IMR-90 (cell line): ENCODE measurements at regions not wholly inside any gene's neighbourhood (a gene's known extent, or its start where the extent isn't known, plus 50 kb on each side); places are given as distances from the start of the nearest gene placed in this dataset.

ENCODE experiments used
- ATAC-seq: fragments of 200-7000 bp; cut with Tn5 transposase; 2 replicates; pipeline ENCODE4 v1.9.1; 2020; ENCODE audit warnings: low read depth, mild to moderate bottlenecking, moderate library complexity
- BruUV-seq: library from RNA; stranded (reverse); fragments of 400-500 nt; replicated peaks from 2 replicates; lab custom pipeline; 2021; lab: Mats Ljungman, UMichigan
- CTCF ChIA-PET: fragments of 300-600 bp; formaldehyde crosslinking; extraction: SDS; loops from one replicate; lab custom pipeline; 2021; ENCODE audit warnings: antibody characterized with exemption; lab: Yijun Ruan, JAX
- POLR2A ChIA-PET: fragments of 300-600 bp; sonication (Branson Sonifier 250); formaldehyde crosslinking; loops from one replicate; lab custom pipeline; 2022; ENCODE audit warnings: antibody characterized with exemption; ENCODE audit not compliant: unreplicated experiment; lab: Charles Lee
- DNase-seq: peaks from one replicate; pipeline ENCODE4 v3.0.0; 2013
- H2AFZ ChIP-seq: replicated peaks from 2 replicates; pipeline ENCODE3; 2013; ENCODE audit warnings: low read length, mild to moderate bottlenecking; ENCODE audit not compliant: poor library complexity
- H2AK5ac ChIP-seq: 2 replicates; pipeline ENCODE4 v1.6.1; 2013; ENCODE audit warnings: low read depth, low read length, inconsistent platforms
- H2AK9ac ChIP-seq: replicated peaks from 2 replicates; pipeline ENCODE3; 2013; ENCODE audit warnings: mild to moderate bottlenecking, low read depth, low read length, moderate library complexity; ENCODE audit not compliant: poor library complexity
- H2BK120ac ChIP-seq: 2 replicates; pipeline ENCODE4 v1.6.1; 2013; ENCODE audit warnings: low read depth, low read length, inconsistent platforms
- H2BK15ac ChIP-seq: 3 replicates; pipeline ENCODE4 v1.6.1; 2013; ENCODE audit warnings: low read depth, low read length, inconsistent platforms
- H2BK20ac ChIP-seq: 2 replicates; pipeline ENCODE4 v1.6.1; 2013; ENCODE audit warnings: low read depth, mild to moderate bottlenecking, inconsistent platforms, low read length, moderate library complexity
- H2BK5ac ChIP-seq: 2 replicates; pipeline ENCODE4 v1.6.1; 2013; ENCODE audit warnings: mild to moderate bottlenecking, low read depth, low read length, inconsistent platforms; ENCODE audit not compliant: poor library complexity, severe bottlenecking
- H3K14ac ChIP-seq: replicated peaks from 2 replicates; pipeline ENCODE4 v1.6.1; 2013; ENCODE audit warnings: low read depth, low read length, inconsistent platforms
- H3K18ac ChIP-seq: 2 replicates; pipeline ENCODE4 v1.6.1; 2013; ENCODE audit warnings: low read depth, low read length, control low read depth
- H3K23ac ChIP-seq: 2 replicates; pipeline ENCODE4 v1.6.1; 2013; ENCODE audit warnings: low read depth, low read length, inconsistent platforms
- H3K27ac ChIP-seq: 2 replicates; pipeline ENCODE4 v1.5.1; 2013; ENCODE audit warnings: mild to moderate bottlenecking, control low read depth, low read length; ENCODE audit not compliant: insufficient read depth
- H3K27me3 ChIP-seq: 2 replicates; pipeline ENCODE4 v1.6.1; 2013; ENCODE audit warnings: low read length; ENCODE audit not compliant: control insufficient read depth, insufficient read depth
- H3K36me3 ChIP-seq: 2 replicates; pipeline ENCODE4 v1.6.1; 2013; ENCODE audit warnings: low read length, mixed read lengths; ENCODE audit not compliant: control insufficient read depth, insufficient read depth
- H3K4ac ChIP-seq: 2 replicates; pipeline ENCODE4 v1.6.1; 2013; ENCODE audit warnings: low read depth, low read length, inconsistent platforms
- H3K4me1 ChIP-seq: 2 replicates; pipeline ENCODE4 v1.6.1; 2013; ENCODE audit warnings: low read length, mixed read lengths; ENCODE audit not compliant: control insufficient read depth, insufficient read depth
- H3K4me2 ChIP-seq: 2 replicates; pipeline ENCODE4 v1.6.1; 2013; ENCODE audit warnings: low read depth, mild to moderate bottlenecking, control low read depth, low read length, moderate library complexity
- H3K4me3 ChIP-seq: 2 replicates; pipeline ENCODE4 v1.5.1; 2013; ENCODE audit warnings: low read depth, mild to moderate bottlenecking, control low read depth, low read length, moderate library complexity; ENCODE audit not compliant: insufficient read depth
- H3K56ac ChIP-seq: 2 replicates; pipeline ENCODE4 v1.6.1; 2013; ENCODE audit warnings: low read length, inconsistent platforms; ENCODE audit not compliant: insufficient read depth; ENCODE audit errors: extremely low read depth
- H3K79me1 ChIP-seq, 2 experiments: 2 replicates each; pipeline ENCODE4 v1.6.1; 2013; ENCODE audit warnings: low read length in 2 of 2, inconsistent platforms in 1 of 2, low read depth in 1 of 2
- H3K9ac ChIP-seq: 2 replicates; pipeline ENCODE4 v1.6.1; 2013; ENCODE audit warnings: low read depth, low read length, control low read depth
- H3K9me1 ChIP-seq: 2 replicates; pipeline ENCODE4 v1.6.1; 2013; ENCODE audit warnings: low read length, inconsistent platforms; ENCODE audit not compliant: insufficient read depth
- H3K9me3 ChIP-seq: 2 replicates; pipeline ENCODE4 v1.6.1; 2013; ENCODE audit warnings: low read length; ENCODE audit not compliant: control insufficient read depth, insufficient read depth
- H4K20me1 ChIP-seq: 2 replicates; pipeline ENCODE4 v1.6.1; 2013; ENCODE audit warnings: low read length, inconsistent platforms; ENCODE audit not compliant: insufficient read depth
- H4K5ac ChIP-seq: 2 replicates; pipeline ENCODE4 v1.6.1; 2013; ENCODE audit warnings: mild to moderate bottlenecking, low read depth, low read length, control low read depth
- H4K8ac ChIP-seq, 2 experiments: 2 replicates each; pipeline ENCODE4 v1.6.1; 2013; ENCODE audit warnings: low read depth in 2 of 2, low read length in 2 of 2, control low read depth in 1 of 2, inconsistent platforms in 1 of 2
- H4K91ac ChIP-seq: 2 replicates; pipeline ENCODE4 v1.6.1; 2013; ENCODE audit warnings: low read depth, low read length, inconsistent platforms; ENCODE audit not compliant: insufficient read depth
- CHD1 ChIP-seq: IDR thresholded peaks from 2 replicates; pipeline ENCODE4 v1.6.1; 2012; ENCODE audit warnings: low read depth, low read length, improper control_type of control experiment
- CTCF ChIP-seq: conservative IDR thresholded peaks from 2 replicates; pipeline ENCODE4 v1.5.1; 2012; ENCODE audit warnings: mild to moderate bottlenecking, low read depth, low read length, improper control_type of control experiment
- ELK1 ChIP-seq: fragments of 150-350 bp; IDR thresholded peaks from 2 replicates; pipeline ENCODE4 v1.6.1; 2016; ENCODE audit warnings: low read depth, mild to moderate bottlenecking, low read length, moderate library complexity, borderline replicate concordance
- FOS ChIP-seq: fragments of 150-350 bp; IDR thresholded peaks from 2 replicates; pipeline ENCODE4 v1.6.1; 2016; ENCODE audit warnings: low read depth, low read length
- MAFK ChIP-seq: IDR thresholded peaks from 2 replicates; pipeline ENCODE4 v1.6.1; 2012; ENCODE audit warnings: low read depth, low read length, improper control_type of control experiment
- MAZ ChIP-seq: IDR thresholded peaks from 2 replicates; pipeline ENCODE4 v1.6.1; 2012; ENCODE audit warnings: low read depth, mild to moderate bottlenecking, low read length, improper control_type of control experiment, moderate library complexity, borderline replicate concordance
- POLR2A ChIP-seq: IDR thresholded peaks from 2 replicates; pipeline ENCODE4 v1.6.1; 2012; ENCODE audit warnings: mild to moderate bottlenecking, low read depth, low read length
- RAD21 ChIP-seq: IDR thresholded peaks from 2 replicates; pipeline ENCODE4 v1.6.1; 2012; ENCODE audit warnings: low read length, improper control_type of control experiment
- RFX5 ChIP-seq: IDR thresholded peaks from 2 replicates; pipeline ENCODE4 v1.8.0; 2012; ENCODE audit warnings: low read depth, mild to moderate bottlenecking, low read length, moderate library complexity
- SMC3 ChIP-seq: fragments of 150-350 bp; IDR thresholded peaks from 2 replicates; pipeline ENCODE4 v1.6.1; 2016; ENCODE audit warnings: low read depth, mild to moderate bottlenecking, antibody characterized with exemption, low read length, moderate library complexity
- WGBS, 2 experiments: methylation state at CpG; one replicate each; pipeline versions ENCODE4 v1.1.5 to v1.1.7; 2013; ENCODE audit warnings: missing lambda C conversion rate in 2 of 2; ENCODE audit not compliant: insufficient read length in 1 of 2; ENCODE audit errors: extremely low coverage in 2 of 2; 5-methylcytosine and 5-hydroxymethylcytosine counted together
- dilution Hi-C: fragments of 300-500 bp; cut with HindIII; formaldehyde crosslinking; loops from one replicate; pipeline ENCODE4 v1.14.3; 2018; ENCODE audit warnings: low sequenced_read_pairs; ENCODE audit not compliant: unreplicated experiment
- in situ Hi-C: fragments of 300-500 bp; cut with MboI; formaldehyde crosslinking; loops from 3 replicates; pipeline ENCODE4 v1.14.3; 2019; ENCODE audit warnings: low sequenced_read_pairs, inconsistent platforms, mixed read lengths
- intact Hi-C: fragments of 100-400 bp; cut with micrococcal nuclease; formaldehyde crosslinking; loops from 2 replicates; pipeline ENCODE4 v1.10.0; 2022
- TF ChIP-seq, protein P1 (sequence below): fragments of 150-350 bp; IDR thresholded peaks from 2 replicates; pipeline ENCODE4 v1.6.1; 2017; ENCODE audit warnings: mild to moderate bottlenecking, antibody characterized with exemption, low read length, low read depth

GRCh38 chr4:18689308-18690115 is 668.0 kb upstream of the LCORL start:
- intact Hi-C loops: loop anchor here (1.0 to 10.0 kb wide), 5 partner anchors 243 to 1865 kb away; partner anchors contain the start of gene SLIT2
- Histone ChIP-seq H2BK5ac (no peak overlapping the region), H3K27me3 (no peaks in the 10 kb centered on the region), H3K9me3 (no peaks in the 10 kb centered on the region), H3K56ac (no peak overlapping the region), H3K18ac (no peak overlapping the region), H2AFZ (no peak overlapping the region), H2BK15ac (no peak overlapping the region), H3K36me3 (no peaks in the 10 kb centered on the region), H2BK120ac (no peak overlapping the region), H4K91ac (no peak overlapping the region), H3K4me3 (no peak overlapping the region), H2AK5ac (no peak overlapping the region), H3K14ac (no peak overlapping the region), H4K20me1 (no peaks in the 10 kb centered on the region), H3K9ac (no peak overlapping the region), H2BK20ac (no peak overlapping the region), H3K23ac (no peak overlapping the region), H4K5ac (no peak overlapping the region), H2AK9ac (no peak overlapping the region), H3K4me1 (no peaks in the 10 kb centered on the region), H3K27ac (no peak overlapping the region), H3K79me1 (no peaks in the 10 kb centered on the region), H3K4me2 (no peak overlapping the region), H3K4ac (no peak overlapping the region), H4K8ac (no peak overlapping the region), H3K9me1 (no peaks in the 10 kb centered on the region)
- ChIA-PET POLR2A (interaction anchor here (0.6 kb wide), 1 partner anchor 844 kb away, joined by 3 read pairs; no protein-coding TSS in a partner anchor), CTCF (interaction anchor here (0.6 kb wide), 1 partner anchor 10 kb away, joined by 5 read pairs; no protein-coding TSS in a partner anchor)
- in situ Hi-C loops: loop anchor here (10.0 to 25.0 kb wide), 4 partner anchors 1548 to 1995 kb away; no protein-coding TSS in a partner anchor
- ATAC-seq (peak; percentile 74; the same call in 1 of the 2 replicates), DNase-seq (peak; percentile 66)
- BruUV-seq: no TSS peak
- dilution Hi-C loops: no loop called here
- TF ChIP-seq CTCF: peak; percentile 82
- no peak for TF ChIP-seq MAZ
- no peak for TF ChIP-seq MAFK
- TF ChIP-seq RAD21: peak; percentile 89
- TF ChIP-seq ELK1: no peak
- TF ChIP-seq RFX5: no peak
- no peak for TF ChIP-seq POLR2A
- no peak for TF ChIP-seq CHD1
- peak; percentile 81 for TF ChIP-seq SMC3
- no peak for TF ChIP-seq FOS
- TF ChIP-seq, protein P1, sequence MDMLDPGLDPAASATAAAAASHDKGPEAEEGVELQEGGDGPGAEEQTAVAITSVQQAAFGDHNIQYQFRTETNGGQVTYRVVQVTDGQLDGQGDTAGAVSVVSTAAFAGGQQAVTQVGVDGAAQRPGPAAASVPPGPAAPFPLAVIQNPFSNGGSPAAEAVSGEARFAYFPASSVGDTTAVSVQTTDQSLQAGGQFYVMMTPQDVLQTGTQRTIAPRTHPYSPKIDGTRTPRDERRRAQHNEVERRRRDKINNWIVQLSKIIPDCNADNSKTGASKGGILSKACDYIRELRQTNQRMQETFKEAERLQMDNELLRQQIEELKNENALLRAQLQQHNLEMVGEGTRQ: no peak
- no CpG with 5 or more reads among the region's 7 CpGs for WGBS, 2 experiments
